KMS-11 (cell line): ENCODE measurements at regions not wholly inside any gene's neighbourhood (a gene's known extent, or its start where the extent isn't known, plus 50 kb on each side); places are given as distances from the start of the nearest gene placed in this dataset.
A peak's percentile ranks its signal among the peaks of the same experiment; 100 is the strongest.

Experiments
- H2AFZ ChIP-seq: fragments of 200-600 bp; sonication (generic); 2 replicates; pipeline ENCODE4 v1.6.1; 2016; ENCODE audit warnings: antibody characterized with exemption, mixed run types, low read depth
- H3K27ac ChIP-seq: fragments of 200-600 bp; sonication (generic); 2 replicates; pipeline ENCODE4 v1.6.1; 2016; ENCODE audit warnings: mild to moderate bottlenecking, mixed run types
- H3K27me3 ChIP-seq: fragments of 200-600 bp; sonication (generic); 2 replicates; pipeline ENCODE4 v1.6.1; 2017; ENCODE audit warnings: mild to moderate bottlenecking, low read depth, mixed run types, moderate library complexity; ENCODE audit not compliant: insufficient read depth
- H3K36me3 ChIP-seq: fragments of 200-600 bp; sonication (generic); 2 replicates; pipeline ENCODE4 v1.6.1; 2017; ENCODE audit warnings: mild to moderate bottlenecking, mixed run types; ENCODE audit not compliant: insufficient read depth
- H3K4me1 ChIP-seq: fragments of 200-600 bp; sonication (generic); 2 replicates; pipeline ENCODE4 v1.6.1; 2016; ENCODE audit warnings: mild to moderate bottlenecking, low read depth, mixed run types; ENCODE audit not compliant: poor library complexity, severe bottlenecking
- H3K4me2 ChIP-seq: fragments of 200-600 bp; sonication (generic); 2 replicates; pipeline ENCODE4 v1.7.0; 2016; ENCODE audit warnings: mild to moderate bottlenecking, mixed run types
- H3K4me3 ChIP-seq: fragments of 200-600 bp; sonication (generic); IDR thresholded peaks from 2 replicates; pipeline ENCODE4 v1.6.1; 2017; ENCODE audit warnings: low read depth, low read length, mixed read lengths; ENCODE audit not compliant: insufficient read depth
- H3K79me2 ChIP-seq: fragments of 200-600 bp; sonication (generic); 2 replicates; pipeline ENCODE4 v1.6.1; 2016; ENCODE audit warnings: low read depth, mixed run types; ENCODE audit not compliant: insufficient read depth
- H3K9ac ChIP-seq: fragments of 200-600 bp; sonication (generic); 2 replicates; pipeline ENCODE4 v1.6.1; 2016; ENCODE audit warnings: mild to moderate bottlenecking, mixed run types
- H4K20me1 ChIP-seq: fragments of 200-600 bp; sonication (generic); 2 replicates; pipeline ENCODE4 v1.6.1; 2016; ENCODE audit warnings: mild to moderate bottlenecking, mixed run types; ENCODE audit not compliant: insufficient read depth
- TF ChIP-seq, protein P1 (sequence below): fragments of 200-600 bp; sonication (generic); conservative IDR thresholded peaks from 2 replicates; pipeline ENCODE4 v1.6.1; 2017; ENCODE audit warnings: low read depth, mild to moderate bottlenecking, antibody characterized with exemption, low read length, moderate library complexity, mixed read lengths

DNA sequence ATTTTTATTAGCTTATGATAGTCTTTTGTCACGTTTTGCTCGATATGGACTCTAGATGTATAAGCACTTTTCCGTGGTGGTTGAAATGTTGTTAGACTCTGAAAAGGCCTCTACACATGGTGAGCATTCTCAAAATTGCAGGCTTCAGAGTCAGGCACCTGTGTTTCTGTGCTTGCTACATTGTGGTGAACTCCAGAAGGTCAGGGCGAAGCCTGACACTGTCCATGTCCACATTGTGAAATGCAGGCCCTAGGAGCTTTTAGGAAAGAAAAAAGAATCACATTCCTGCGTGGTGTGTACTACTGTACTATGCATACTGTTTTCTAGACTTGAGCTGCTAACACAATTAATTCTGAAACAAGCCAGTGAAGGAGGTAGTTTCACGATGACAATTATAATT, 86.3 kb downstream of the HS3ST1 start:
- no peak overlapping the region for H3K27ac ChIP-seq
- no peaks in the 10 kb centered on the region for H3K4me1 ChIP-seq
- no peak overlapping the region for H2AFZ ChIP-seq
- no peaks in the 10 kb centered on the region for H4K20me1 ChIP-seq
- H3K27me3 ChIP-seq, result no peaks in the 10 kb centered on the region
- H3K79me2 ChIP-seq, result no peaks in the 10 kb centered on the region
- H3K9ac ChIP-seq, result no peak overlapping the region
- H3K4me2 ChIP-seq, result no peak overlapping the region
- no peaks in the 10 kb centered on the region for H3K36me3 ChIP-seq
- H3K4me3 ChIP-seq, result no peak overlapping the region
- TF ChIP-seq, protein P1, sequence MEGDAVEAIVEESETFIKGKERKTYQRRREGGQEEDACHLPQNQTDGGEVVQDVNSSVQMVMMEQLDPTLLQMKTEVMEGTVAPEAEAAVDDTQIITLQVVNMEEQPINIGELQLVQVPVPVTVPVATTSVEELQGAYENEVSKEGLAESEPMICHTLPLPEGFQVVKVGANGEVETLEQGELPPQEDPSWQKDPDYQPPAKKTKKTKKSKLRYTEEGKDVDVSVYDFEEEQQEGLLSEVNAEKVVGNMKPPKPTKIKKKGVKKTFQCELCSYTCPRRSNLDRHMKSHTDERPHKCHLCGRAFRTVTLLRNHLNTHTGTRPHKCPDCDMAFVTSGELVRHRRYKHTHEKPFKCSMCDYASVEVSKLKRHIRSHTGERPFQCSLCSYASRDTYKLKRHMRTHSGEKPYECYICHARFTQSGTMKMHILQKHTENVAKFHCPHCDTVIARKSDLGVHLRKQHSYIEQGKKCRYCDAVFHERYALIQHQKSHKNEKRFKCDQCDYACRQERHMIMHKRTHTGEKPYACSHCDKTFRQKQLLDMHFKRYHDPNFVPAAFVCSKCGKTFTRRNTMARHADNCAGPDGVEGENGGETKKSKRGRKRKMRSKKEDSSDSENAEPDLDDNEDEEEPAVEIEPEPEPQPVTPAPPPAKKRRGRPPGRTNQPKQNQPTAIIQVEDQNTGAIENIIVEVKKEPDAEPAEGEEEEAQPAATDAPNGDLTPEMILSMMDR, result no peak

DNA sequence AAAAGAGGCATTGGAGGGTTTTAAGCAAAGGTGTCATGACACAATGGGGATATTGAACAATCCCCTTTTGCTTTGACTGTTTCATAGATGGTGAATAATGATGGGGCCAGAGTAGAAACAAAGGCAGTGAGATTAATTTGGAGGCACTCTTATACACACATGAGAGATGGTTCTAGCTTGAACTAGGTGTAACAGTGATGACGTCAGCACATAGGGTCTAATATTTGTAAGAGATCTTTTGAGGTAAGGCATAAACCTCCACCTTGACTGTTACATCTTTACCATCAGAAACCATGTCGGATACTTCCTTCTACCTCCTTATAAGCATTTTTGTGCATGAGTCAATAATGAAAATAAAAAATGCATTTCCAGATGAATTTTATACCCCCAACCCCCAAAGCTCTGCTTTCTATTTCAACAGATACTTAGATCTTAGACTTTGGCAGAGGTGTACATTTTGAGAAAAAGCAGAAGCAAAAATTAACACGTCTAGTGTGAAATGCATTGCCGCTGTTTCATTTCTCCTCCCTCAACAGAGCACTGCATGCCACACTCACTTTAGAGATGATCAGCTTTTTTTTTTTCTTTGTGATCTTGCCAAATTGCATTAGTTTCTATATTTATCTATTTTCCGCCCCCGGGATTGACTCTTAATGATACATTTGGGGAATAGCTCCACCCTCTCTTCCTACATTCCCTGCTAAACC, 87.2 kb downstream of the HS3ST1 start:
- Histone ChIP-seq H3K36me3 (no peaks in the 10 kb centered on the region), H3K27me3 (no peaks in the 10 kb centered on the region), H3K4me1 (no peaks in the 10 kb centered on the region), H3K27ac (no peak overlapping the region), H3K79me2 (no peaks in the 10 kb centered on the region), H3K4me2 (no peak overlapping the region), H2AFZ (no peak overlapping the region), H3K4me3 (no peak overlapping the region), H3K9ac (no peak overlapping the region), H4K20me1 (no peaks in the 10 kb centered on the region)
- TF ChIP-seq, protein P1, result no peak

DNA sequence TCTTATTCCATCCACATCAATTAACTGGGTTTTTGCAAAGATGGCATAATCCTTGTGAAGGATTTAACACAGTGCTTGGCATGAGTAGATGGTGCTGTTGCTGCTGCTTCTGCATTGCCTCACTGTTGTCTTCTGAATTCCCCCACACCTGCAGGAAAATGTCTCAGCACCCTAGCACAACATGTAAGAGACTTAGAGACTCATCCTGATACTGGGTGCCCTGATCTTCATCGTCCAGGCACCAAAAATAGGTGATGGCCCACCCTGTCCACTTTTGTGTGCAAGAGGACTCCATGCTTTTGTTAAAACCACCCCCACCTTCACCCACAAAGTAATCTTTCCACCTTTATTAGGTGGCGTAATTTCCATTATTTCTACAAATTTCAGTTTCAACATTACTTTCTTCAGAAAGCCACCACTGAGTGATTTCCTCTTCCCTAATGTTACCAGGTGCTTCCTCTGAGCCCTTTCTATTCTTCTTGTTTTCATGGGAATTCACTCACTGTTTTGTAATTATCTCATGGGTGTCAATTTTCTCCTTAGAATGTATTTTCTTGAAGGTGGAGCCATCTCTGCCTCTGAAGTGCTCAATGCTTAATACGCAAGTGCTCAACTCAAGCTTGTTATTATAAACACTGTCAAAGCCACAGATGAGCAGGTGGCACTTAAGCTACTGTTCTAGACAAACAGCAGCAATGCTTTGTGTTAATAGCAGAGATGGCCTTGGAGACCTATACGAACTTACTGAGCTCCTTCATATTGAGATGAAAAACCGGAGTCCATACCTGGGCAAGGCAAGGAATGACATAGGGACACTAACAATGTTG, 89.5 kb downstream of the HS3ST1 start:
- H3K27me3 ChIP-seq, result no peaks in the 10 kb centered on the region
- no peak overlapping the region for H2AFZ ChIP-seq
- H3K27ac ChIP-seq, result no peak overlapping the region
- no peaks in the 10 kb centered on the region for H3K4me1 ChIP-seq
- no peak overlapping the region for H3K9ac ChIP-seq
- no peaks in the 10 kb centered on the region for H3K36me3 ChIP-seq
- TF ChIP-seq, protein P1, result no peak
- H4K20me1 ChIP-seq, result no peaks in the 10 kb centered on the region
- no peaks in the 10 kb centered on the region for H3K79me2 ChIP-seq
- no peak overlapping the region for H3K4me3 ChIP-seq
- no peak overlapping the region for H3K4me2 ChIP-seq

DNA sequence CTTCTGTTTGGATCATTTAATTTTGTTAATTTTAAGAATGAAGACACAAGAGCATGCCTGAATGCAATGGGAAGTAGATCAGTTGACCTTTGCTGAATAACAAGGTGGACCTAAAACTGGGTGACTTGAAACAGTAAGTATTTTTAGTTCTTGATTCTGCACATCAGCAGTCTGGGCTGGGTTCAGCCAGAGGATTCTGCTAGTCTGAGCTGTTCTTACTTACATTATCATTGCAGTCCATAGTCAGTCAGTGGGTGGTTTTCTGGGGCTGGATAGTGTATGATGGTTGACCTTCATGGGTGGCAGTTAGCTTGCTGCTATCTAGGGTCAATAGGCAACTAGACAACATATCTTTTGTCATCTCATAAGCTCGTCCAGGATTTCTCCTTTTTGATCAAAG, 91.4 kb downstream of the HS3ST1 start:
- no peak overlapping the region for H3K4me2 ChIP-seq
- H3K9ac ChIP-seq, result no peak overlapping the region
- H3K27me3 ChIP-seq, result no peaks in the 10 kb centered on the region
- H3K36me3 ChIP-seq, result no peaks in the 10 kb centered on the region
- TF ChIP-seq, protein P1, result no peak
- H3K27ac ChIP-seq, result no peak overlapping the region
- H3K79me2 ChIP-seq, result no peaks in the 10 kb centered on the region
- no peak overlapping the region for H3K4me3 ChIP-seq
- no peaks in the 10 kb centered on the region for H4K20me1 ChIP-seq
- no peaks in the 10 kb centered on the region for H3K4me1 ChIP-seq
- 0 out of 2 replicates have a peak overlapping the region, but pooled peaks have one; percentile 14 for H2AFZ ChIP-seq
